Stimulated activated CD8-positive, alpha-beta memory T cell treated with anti-CD3 and anti-CD28 coated beads, Interleukin-12 subunit alpha, Interleukin-12 subunit beta, amount 100 ng/mL, for 24 hours (primary cell): ENCODE measurements at regions not wholly inside any gene's neighbourhood (a gene's known extent, or its start where the extent isn't known, plus 50 kb on each side); places are given as distances from the start of the nearest gene placed in this dataset.

Experiments used
- DNase-seq: peaks from one replicate; pipeline ENCODE4 v3.0.0-alpha.2; 2020; ENCODE audit errors: extremely low read depth

DNA sequence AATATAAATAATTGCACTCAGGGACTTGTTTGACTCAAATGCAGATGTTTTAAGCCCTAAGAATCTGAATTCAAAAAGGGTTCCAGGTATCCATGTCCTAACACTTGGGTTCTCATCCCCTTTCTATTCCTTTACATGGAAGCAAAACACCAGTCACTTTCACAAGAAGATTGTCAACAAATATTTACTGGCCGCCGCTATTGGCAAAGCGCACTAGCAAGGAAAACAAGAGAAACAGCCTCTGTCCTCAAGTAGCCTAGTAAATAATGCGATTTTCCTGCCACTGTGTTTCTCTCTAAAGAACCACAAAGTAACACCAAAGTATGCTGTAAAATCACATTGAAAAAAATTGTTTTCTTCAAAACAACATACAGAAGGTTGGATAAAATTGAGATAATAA lies 66.7 kb upstream of the EZH2 start:
- no peak for DNase-seq

DNA sequence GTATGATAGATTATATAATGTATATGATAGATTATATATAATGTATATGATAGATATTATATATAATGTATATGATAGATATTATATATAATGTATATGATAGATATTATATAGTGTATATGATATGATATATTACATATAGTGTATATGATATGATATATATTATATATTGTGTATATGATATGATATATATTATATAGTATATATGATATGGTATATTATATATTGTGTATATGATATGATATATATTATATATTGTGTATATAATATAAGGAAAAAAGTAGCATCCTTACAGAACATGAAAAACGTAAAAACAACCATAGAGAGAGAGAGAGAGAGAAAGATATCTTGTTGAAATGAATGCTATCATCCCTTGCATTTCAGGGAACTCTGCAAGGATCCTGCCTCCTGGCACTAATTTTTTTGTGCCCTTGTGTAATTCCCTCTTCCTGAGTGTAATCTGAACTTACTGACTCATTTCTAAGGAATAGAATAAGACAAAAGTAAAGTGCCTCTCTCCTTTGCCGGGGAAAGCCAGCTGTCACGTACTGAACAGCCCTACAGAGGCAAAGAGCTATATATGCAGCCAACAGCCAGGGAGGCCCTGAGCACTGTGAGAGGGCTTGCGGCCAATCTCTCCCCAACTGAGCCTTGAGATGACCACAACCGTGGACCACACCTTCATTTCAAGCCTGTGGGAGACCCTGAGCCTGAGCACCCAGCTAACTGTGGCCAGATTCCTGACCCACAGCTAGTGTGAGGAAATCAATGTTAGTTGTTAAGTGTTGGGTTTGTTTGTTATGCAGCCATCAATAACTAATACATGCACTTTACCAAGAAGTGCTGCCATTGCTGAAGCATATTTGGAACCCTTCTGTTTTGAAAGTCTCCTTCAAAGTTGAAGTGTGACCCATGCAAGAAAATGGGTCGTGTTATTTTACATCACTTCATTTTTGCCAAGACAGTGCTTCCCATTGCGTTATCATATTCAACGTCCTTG lies 61.1 kb upstream of the EZH2 start:
- no peak for DNase-seq

DNA sequence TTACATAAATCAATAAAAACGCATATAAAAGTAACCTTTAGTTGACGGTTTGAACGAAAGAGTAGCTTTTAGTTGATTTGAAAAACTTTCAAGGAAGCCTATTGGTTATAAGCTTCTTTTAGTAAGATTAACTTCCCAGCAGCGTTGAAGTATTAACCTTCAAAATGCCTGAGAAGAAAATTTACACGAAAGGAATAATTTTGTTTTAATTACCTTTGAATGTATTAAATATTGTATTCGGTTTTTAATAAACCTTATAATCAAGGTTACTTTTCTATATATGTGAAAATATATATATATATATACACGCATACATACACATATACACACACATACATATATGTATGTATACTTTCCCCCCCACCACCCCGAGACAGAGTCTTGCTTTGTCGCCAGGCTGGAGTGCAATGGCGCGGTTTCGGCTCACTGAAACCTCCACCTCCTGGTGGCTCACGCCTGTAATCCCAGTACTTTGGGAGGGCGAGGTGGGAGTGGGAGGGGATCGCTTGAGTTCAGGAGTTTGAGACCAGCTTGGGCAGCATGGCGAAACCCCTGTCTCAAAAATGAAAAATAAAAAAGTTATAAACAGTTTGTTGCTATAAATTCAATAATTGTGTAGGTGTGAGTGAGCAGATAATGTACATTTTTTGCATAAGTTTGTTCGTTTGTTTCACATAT lies 57.6 kb upstream of the EZH2 start:
- peak; percentile 39 for DNase-seq

DNA sequence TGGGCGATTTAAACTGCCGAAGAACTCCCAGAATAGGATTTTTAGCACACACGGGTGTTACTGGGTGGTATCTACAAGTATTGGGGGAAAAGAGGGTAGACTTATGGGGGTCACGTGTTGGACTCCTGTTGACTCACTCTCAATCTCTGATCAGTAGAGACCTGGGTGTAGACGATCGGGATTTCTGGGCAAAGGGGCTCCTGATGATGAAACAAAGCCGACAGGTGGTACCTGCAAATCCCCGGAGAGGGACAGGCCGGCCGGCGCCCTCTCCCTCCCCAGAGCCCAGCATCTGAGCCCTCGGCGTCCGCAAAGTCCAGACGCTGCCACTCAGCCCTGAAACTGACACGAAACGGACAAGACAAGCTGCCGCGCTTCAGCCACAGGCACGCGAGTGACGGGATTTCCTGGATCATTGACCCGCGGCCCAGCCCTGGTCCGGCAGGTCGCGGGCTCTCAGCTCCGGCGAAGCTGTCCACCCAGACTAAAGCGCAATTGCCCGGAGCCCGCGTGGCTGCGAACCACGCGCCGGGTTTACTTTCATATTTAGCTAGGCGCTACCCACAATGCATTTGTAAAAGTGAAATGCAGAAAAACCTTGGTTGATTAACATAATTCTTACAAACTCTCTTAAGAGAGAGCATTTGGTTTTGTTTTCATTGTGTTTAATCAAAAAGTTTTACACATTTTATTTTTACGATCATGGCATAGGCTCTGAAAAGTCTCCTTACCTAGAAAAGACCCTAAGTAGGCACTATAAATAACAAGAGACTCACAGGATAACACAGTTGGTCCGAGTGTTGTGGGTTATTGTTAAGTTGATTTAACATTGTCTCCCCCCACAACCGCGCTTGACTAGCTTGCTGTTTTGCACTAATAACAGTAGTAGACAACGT lies 56.9 kb upstream of the EZH2 start:
- no peak for DNase-seq

DNA sequence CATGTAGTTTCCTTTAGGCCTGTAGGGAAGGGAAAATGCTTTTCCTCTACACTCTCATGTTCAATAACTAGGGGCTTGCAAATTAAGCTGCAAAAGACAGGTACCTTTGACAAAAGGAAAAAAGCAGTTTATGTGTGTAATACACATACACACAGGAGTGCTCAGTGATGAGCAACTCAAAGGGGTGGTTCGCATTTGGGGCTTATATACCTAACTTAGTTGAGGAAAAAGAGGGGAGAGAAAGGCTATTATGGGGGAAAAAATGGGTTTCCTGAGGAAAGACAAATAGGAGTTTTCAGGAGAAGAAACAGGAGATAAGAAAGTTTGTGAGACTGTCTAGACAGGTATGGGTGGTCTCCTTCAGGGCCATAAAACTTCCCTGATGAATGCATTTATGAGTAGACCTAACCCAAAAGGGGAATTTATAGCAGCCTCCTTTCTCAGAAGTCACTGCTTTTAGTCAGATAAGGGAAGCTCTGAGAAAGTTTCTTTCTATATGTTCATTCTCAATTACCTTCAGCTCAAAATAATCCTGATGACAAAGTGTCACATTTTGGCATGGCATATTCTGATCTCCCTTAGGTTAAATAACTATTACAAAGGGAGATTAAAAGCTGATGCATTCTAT lies 55.2 kb upstream of the EZH2 start:
- DNase-seq = no peak

DNA sequence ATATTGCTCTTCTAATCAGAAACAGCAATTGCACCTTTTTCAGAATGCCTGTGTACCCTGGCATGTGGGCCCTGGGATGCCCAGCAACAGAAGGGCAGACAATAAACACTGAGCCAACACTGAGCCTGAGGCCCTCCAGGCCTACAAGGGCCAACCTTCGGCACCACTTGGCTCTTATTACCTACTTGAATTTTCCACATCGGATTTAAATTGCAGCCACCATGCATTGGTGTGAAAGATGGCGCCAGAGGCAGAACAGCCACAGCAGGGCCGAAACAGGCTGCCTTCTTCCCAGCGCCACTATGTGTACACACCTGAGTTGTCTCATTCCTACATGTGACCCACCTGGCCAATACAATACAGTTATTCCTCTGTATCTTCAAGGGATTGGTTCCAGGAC lies 51.4 kb upstream of the EZH2 start:
- DNase-seq = no peak
